GM23338 (cell line): ENCODE measurements at regions not wholly inside any gene's neighbourhood (a gene's known extent, or its start where the extent isn't known, plus 50 kb on each side); places are given as distances from the start of the nearest gene placed in this dataset.

Source experiments
- ATAC-seq: fragments of 200-7000 bp; cut with Tn5 transposase; 3 replicates; pipeline ENCODE4 v1.9.1; 2020
- DNase-seq: peaks from one replicate; pipeline ENCODE4 v3.0.0-alpha.2; 2015; ENCODE audit warnings: low spot score
- H2AFZ ChIP-seq: fragments of 200-600 bp; sonication (generic); 2 replicates; pipeline ENCODE4 v1.8.0; 2016; ENCODE audit warnings: antibody characterized with exemption, mild to moderate bottlenecking, moderate library complexity
- H3F3A ChIP-seq: fragments of 200-600 bp; sonication (generic); replicated peaks from 2 replicates; pipeline ENCODE4 v1.8.0; 2017; ENCODE audit warnings: antibody characterized with exemption, mixed run types, low read depth
- H3K27ac ChIP-seq: fragments of 200-600 bp; sonication (generic); 2 replicates; pipeline ENCODE4 v1.6.1; 2016; ENCODE audit warnings: low read depth
- H3K27me3 ChIP-seq: fragments of 200-600 bp; sonication (generic); 2 replicates; pipeline ENCODE4 v1.8.0; 2016; ENCODE audit warnings: mild to moderate bottlenecking, mixed run types, moderate library complexity; ENCODE audit not compliant: insufficient read depth
- H3K36me3 ChIP-seq: fragments of 200-600 bp; sonication (generic); 2 replicates; pipeline ENCODE4 v1.8.0; 2016; ENCODE audit warnings: mild to moderate bottlenecking; ENCODE audit not compliant: insufficient read depth
- H3K4me1 ChIP-seq: fragments of 200-600 bp; sonication (generic); 2 replicates; pipeline ENCODE4 v1.8.0; 2016; ENCODE audit warnings: mild to moderate bottlenecking, moderate library complexity; ENCODE audit not compliant: insufficient read depth
- H3K4me2 ChIP-seq: fragments of 200-600 bp; sonication (generic); 2 replicates; pipeline ENCODE4 v1.7.1; 2017; ENCODE audit warnings: mixed run types
- H3K4me3 ChIP-seq: fragments of 200-600 bp; sonication (generic); 2 replicates; pipeline ENCODE4 v1.6.1; 2016; ENCODE audit warnings: mixed run types
- H3K79me2 ChIP-seq: fragments of 200-600 bp; sonication (generic); replicated peaks from 2 replicates; pipeline ENCODE4 v1.8.0; 2017; ENCODE audit warnings: mild to moderate bottlenecking; ENCODE audit not compliant: insufficient read depth
- H3K9me2 ChIP-seq: fragments of 200-600 bp; sonication (generic); 2 replicates; pipeline ENCODE4 v1.8.0; 2017; ENCODE audit not compliant: insufficient read depth
- H4K20me1 ChIP-seq: fragments of 200-600 bp; sonication (generic); replicated peaks from 2 replicates; pipeline ENCODE4 v1.8.0; 2017; ENCODE audit warnings: mild to moderate bottlenecking; ENCODE audit not compliant: insufficient read depth
- H3K27ac Mint-ChIP-seq: 2 replicates; pipeline ENCODE4 v1.8.0; 2020; ENCODE audit warnings: inconsistent platforms, mild to moderate bottlenecking, moderate library complexity, mixed read lengths
- H3K27me3 Mint-ChIP-seq: 3 replicates; pipeline ENCODE4 v1.8.0; 2022; ENCODE audit warnings: low read depth, mild to moderate bottlenecking, moderate library complexity, mixed read lengths, inconsistent platforms; ENCODE audit not compliant: insufficient read depth, poor library complexity
- H3K36me3 Mint-ChIP-seq: 3 replicates; pipeline ENCODE4 v1.8.0; 2021; ENCODE audit warnings: low read depth, mild to moderate bottlenecking, inconsistent platforms, moderate library complexity, mixed read lengths
- H3K4me1 Mint-ChIP-seq: 3 replicates; pipeline ENCODE4 v1.8.0; 2020; ENCODE audit warnings: mild to moderate bottlenecking, inconsistent platforms, mixed read lengths
- H3K4me3 Mint-ChIP-seq: 3 replicates; pipeline ENCODE4 v1.8.0; 2021; ENCODE audit warnings: moderate library complexity, mild to moderate bottlenecking, inconsistent platforms, mixed read lengths
- H3K9me3 Mint-ChIP-seq: 3 replicates; pipeline ENCODE4 v1.8.0; 2020; ENCODE audit warnings: moderate library complexity, mild to moderate bottlenecking, inconsistent platforms, mixed read lengths
- CREB1 ChIP-seq: fragments of 250-450 bp; sonication (Bioruptor Pico); IDR thresholded peaks from 2 replicates; pipeline ENCODE4 v1.5.0; 2020; ENCODE audit warnings: low read depth, mild to moderate bottlenecking, moderate library complexity
- EZH2 ChIP-seq: fragments of 200-600 bp; sonication (generic); IDR thresholded peaks from one replicate; pipeline ENCODE4 v1.8.0; 2017; ENCODE audit warnings: antibody characterized with exemption, mild to moderate bottlenecking, low read depth; ENCODE audit not compliant: unreplicated experiment
- EZH2phosphoT487 ChIP-seq: fragments of 200-600 bp; sonication (generic); IDR thresholded peaks from one replicate; pipeline ENCODE4 v1.8.1; 2018; ENCODE audit warnings: antibody characterized with exemption; ENCODE audit not compliant: unreplicated experiment
- JUNB ChIP-seq: IDR thresholded peaks from one replicate; pipeline ENCODE4 v1.6.1; 2016; ENCODE audit warnings: antibody characterized with exemption; ENCODE audit not compliant: unreplicated experiment
- NANOG ChIP-seq: IDR thresholded peaks from 2 replicates; pipeline ENCODE4 v1.6.1; 2016; ENCODE audit warnings: antibody characterized with exemption, borderline replicate concordance
- POLR2AphosphoS5 ChIP-seq: IDR thresholded peaks from 2 replicates; pipeline ENCODE4 v1.6.1; 2016; ENCODE audit warnings: antibody characterized with exemption, low read depth
- STAT1 ChIP-seq: IDR thresholded peaks from one replicate; pipeline ENCODE4 v1.6.1; 2016; ENCODE audit warnings: antibody characterized with exemption; ENCODE audit not compliant: unreplicated experiment
- ZNF114 ChIP-seq: fragments of 250-450 bp; sonication (Bioruptor Pico); IDR thresholded peaks from 2 replicates; pipeline ENCODE4 v1.5.0; 2020; ENCODE audit warnings: mild to moderate bottlenecking, moderate library complexity
- ZNF331 ChIP-seq: fragments of 250-450 bp; sonication (Bioruptor Pico); IDR thresholded peaks from 2 replicates; pipeline ENCODE4 v1.5.0; 2020; ENCODE audit warnings: low read depth, mild to moderate bottlenecking, moderate library complexity
- TF ChIP-seq, protein P1 (sequence below): IDR thresholded peaks from 2 replicates; pipeline ENCODE4 v1.6.1; 2016; ENCODE audit warnings: antibody characterized with exemption
- TF ChIP-seq, protein P2 (sequence below): IDR thresholded peaks from one replicate; pipeline ENCODE4 v1.6.1; 2018; ENCODE audit warnings: antibody characterized with exemption; ENCODE audit not compliant: unreplicated experiment

DNA sequence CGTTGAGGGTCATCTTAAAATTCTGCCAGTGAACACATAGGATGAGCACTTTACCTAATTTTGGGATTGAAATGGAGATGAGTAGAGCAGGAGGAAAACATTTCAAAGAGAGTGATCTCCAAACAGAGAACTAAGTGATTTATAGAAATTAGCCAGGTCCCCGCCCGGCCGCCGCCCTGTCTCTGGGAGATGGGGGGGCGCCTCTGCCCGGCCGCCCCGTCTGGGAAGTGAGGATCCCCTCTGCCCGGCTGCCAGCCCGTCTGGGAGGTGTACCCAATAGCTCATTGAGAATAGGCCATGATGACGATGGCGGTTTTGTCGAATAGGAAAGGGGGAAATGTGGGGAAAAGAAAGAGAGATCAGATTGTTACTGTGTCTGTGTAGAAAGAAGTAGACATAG is 276.7 kb upstream of the C11orf87 start (continued):
- TF ChIP-seq ZNF114 (CRISPR knock-in tag): no peak
- TF ChIP-seq STAT1: no peak
- TF ChIP-seq, protein P1, sequence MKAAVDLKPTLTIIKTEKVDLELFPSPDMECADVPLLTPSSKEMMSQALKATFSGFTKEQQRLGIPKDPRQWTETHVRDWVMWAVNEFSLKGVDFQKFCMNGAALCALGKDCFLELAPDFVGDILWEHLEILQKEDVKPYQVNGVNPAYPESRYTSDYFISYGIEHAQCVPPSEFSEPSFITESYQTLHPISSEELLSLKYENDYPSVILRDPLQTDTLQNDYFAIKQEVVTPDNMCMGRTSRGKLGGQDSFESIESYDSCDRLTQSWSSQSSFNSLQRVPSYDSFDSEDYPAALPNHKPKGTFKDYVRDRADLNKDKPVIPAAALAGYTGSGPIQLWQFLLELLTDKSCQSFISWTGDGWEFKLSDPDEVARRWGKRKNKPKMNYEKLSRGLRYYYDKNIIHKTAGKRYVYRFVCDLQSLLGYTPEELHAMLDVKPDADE: no peak
- no peak for TF ChIP-seq EZH2
- no peak for TF ChIP-seq ZNF331
- no peak for TF ChIP-seq POLR2AphosphoS5
- no peak for TF ChIP-seq CREB1

DNA sequence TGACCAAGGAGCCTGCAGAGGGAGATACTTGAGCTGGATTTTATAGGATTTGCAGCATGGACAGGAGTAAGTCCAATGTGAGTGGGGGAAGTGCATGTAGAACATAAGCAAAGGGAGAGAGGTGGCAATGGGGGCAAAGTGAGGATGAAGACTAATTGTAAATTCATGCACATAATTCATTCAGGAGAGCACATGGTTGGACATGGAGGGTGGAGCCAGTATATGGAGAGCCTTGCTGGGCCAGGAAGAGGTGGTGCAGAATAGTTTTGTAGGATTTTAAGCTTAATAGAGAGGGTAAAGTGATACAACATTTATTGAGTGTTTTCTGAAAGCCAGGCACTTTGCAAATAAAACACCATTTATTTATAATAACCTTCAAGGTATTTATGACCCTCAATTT is 274.3 kb upstream of the C11orf87 start:
- Histone ChIP-seq H3K4me3 (no peak overlapping the region), H3K27ac (no peak overlapping the region), H3K27me3 (no peaks in the 10 kb centered on the region), H2AFZ (no peak overlapping the region), H3K4me1 (peaks cover 6% of the 10 kb centered on the region; the same call in 1 of the 2 replicates), H3K4me2 (no peak overlapping the region), H3K9me2 (0 out of 2 replicates have a peak, but pooled peaks cover 6% of the 10 kb centered on the region), H3F3A (no peaks in the 10 kb centered on the region), H3K36me3 (no peaks in the 10 kb centered on the region), H4K20me1 (no peaks in the 10 kb centered on the region), H3K79me2 (no peaks in the 10 kb centered on the region)
- no peaks in the 10 kb centered on the region for H3K36me3 Mint-ChIP-seq
- H3K27me3 Mint-ChIP-seq: no peaks in the 10 kb centered on the region
- DNase-seq (no peak), ATAC-seq (no peak)
- H3K27ac Mint-ChIP-seq: no peak overlapping the region
- no peak for TF ChIP-seq EZH2phosphoT487
- TF ChIP-seq JUNB: no peak
- no peak for TF ChIP-seq ZNF331
- no peak for TF ChIP-seq EZH2
- H3K4me1 Mint-ChIP-seq: peaks cover 13% of the 10 kb centered on the region; the same call in 2 of the 3 replicates
- H3K9me3 Mint-ChIP-seq: no peaks in the 10 kb centered on the region
- no peak overlapping the region for H3K4me3 Mint-ChIP-seq

DNA sequence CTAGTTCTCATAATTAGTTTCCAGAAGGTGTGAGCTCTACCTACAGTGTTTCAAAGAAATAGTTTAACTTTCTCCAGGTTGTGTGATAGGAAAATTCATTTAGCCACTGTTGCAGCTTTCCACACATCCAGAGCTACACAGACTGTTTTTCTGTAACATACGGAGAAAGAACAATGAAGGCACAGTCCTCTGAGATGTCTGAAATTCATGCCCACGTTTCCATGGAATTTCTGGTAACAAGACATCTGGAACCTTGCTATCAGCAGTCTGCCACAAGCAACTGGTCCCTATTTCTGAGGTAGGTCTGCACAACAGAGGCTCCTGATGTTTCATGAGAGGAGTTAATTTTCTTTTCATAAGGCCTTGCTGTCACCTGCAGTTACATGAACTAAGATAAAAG is 273.3 kb upstream of the C11orf87 start:
- H3K27ac Mint-ChIP-seq: no peak overlapping the region
- no peak for DNase-seq
- no peaks in the 10 kb centered on the region for H3K79me2 ChIP-seq
- no peaks in the 10 kb centered on the region for H4K20me1 ChIP-seq
- no peak for ATAC-seq
- no peak overlapping the region for H3K4me3 Mint-ChIP-seq
- no peaks in the 10 kb centered on the region for H3K27me3 Mint-ChIP-seq
- no peaks in the 10 kb centered on the region for H3K36me3 ChIP-seq
- H3K4me1 ChIP-seq: peaks cover 6% of the 10 kb centered on the region; the same call in 1 of the 2 replicates
- H3K4me3 ChIP-seq: no peak overlapping the region
- no peaks in the 10 kb centered on the region for H3F3A ChIP-seq
- no peak overlapping the region for H2AFZ ChIP-seq
- H3K36me3 Mint-ChIP-seq: no peaks in the 10 kb centered on the region
- 0 out of 2 replicates have a peak, but pooled peaks cover 6% of the 10 kb centered on the region for H3K9me2 ChIP-seq
- H3K4me2 ChIP-seq: no peak overlapping the region
- no peaks in the 10 kb centered on the region for H3K27me3 ChIP-seq
- H3K4me1 Mint-ChIP-seq: peaks cover 13% of the 10 kb centered on the region; the same call in 2 of the 3 replicates
- H3K27ac ChIP-seq: no peak overlapping the region
- H3K9me3 Mint-ChIP-seq: no peaks in the 10 kb centered on the region
- TF ChIP-seq, protein P2, sequence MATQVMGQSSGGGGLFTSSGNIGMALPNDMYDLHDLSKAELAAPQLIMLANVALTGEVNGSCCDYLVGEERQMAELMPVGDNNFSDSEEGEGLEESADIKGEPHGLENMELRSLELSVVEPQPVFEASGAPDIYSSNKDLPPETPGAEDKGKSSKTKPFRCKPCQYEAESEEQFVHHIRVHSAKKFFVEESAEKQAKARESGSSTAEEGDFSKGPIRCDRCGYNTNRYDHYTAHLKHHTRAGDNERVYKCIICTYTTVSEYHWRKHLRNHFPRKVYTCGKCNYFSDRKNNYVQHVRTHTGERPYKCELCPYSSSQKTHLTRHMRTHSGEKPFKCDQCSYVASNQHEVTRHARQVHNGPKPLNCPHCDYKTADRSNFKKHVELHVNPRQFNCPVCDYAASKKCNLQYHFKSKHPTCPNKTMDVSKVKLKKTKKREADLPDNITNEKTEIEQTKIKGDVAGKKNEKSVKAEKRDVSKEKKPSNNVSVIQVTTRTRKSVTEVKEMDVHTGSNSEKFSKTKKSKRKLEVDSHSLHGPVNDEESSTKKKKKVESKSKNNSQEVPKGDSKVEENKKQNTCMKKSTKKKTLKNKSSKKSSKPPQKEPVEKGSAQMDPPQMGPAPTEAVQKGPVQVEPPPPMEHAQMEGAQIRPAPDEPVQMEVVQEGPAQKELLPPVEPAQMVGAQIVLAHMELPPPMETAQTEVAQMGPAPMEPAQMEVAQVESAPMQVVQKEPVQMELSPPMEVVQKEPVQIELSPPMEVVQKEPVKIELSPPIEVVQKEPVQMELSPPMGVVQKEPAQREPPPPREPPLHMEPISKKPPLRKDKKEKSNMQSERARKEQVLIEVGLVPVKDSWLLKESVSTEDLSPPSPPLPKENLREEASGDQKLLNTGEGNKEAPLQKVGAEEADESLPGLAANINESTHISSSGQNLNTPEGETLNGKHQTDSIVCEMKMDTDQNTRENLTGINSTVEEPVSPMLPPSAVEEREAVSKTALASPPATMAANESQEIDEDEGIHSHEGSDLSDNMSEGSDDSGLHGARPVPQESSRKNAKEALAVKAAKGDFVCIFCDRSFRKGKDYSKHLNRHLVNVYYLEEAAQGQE: no peak
- no peak for TF ChIP-seq EZH2phosphoT487
- TF ChIP-seq ZNF114 (CRISPR knock-in tag): no peak
- TF ChIP-seq EZH2: no peak
- TF ChIP-seq CREB1: no peak
- TF ChIP-seq POLR2AphosphoS5: no peak
- TF ChIP-seq STAT1: no peak
- TF ChIP-seq JUNB: no peak
- TF ChIP-seq, protein P1: no peak
- no peak for TF ChIP-seq NANOG
